Nephron (organoid): ENCODE measurements at regions not wholly inside any gene's neighbourhood (a gene's known extent, or its start where the extent isn't known, plus 50 kb on each side); places are given as distances from the start of the nearest gene placed in this dataset.

Source experiments
- H3K27ac Mint-ChIP-seq, 3 experiments: 2 replicates each; pipeline ENCODE4 v1.8.0; 2020; ENCODE audit warnings: mixed read lengths in 3 of 3, mild to moderate bottlenecking in 2 of 3, moderate library complexity in 1 of 3
- H3K27me3 Mint-ChIP-seq: 2 replicates; pipeline ENCODE4 v1.8.0; 2021; ENCODE audit warnings: low read depth, mild to moderate bottlenecking, moderate library complexity, mixed read lengths
- H3K36me3 Mint-ChIP-seq: 2 replicates; pipeline ENCODE4 v1.8.0; 2020; ENCODE audit warnings: low read depth, mixed read lengths
- H3K4me1 Mint-ChIP-seq: 2 replicates; pipeline ENCODE4 v1.8.0; 2020; ENCODE audit warnings: mixed read lengths
- H3K4me3 Mint-ChIP-seq, 3 experiments: 2 replicates each; pipeline ENCODE4 v1.8.0; 2020; ENCODE audit warnings: mild to moderate bottlenecking in 3 of 3, mixed read lengths in 3 of 3, moderate library complexity in 2 of 3
- H3K9me3 Mint-ChIP-seq: 2 replicates; pipeline ENCODE4 v1.8.0; 2020; ENCODE audit warnings: mixed read lengths
- CTCF ChIP-seq, 3 experiments: fragments of 200-600 bp; sonication (generic); IDR thresholded peaks; one replicate each; pipeline ENCODE4 v1.5.0; 2021; ENCODE audit warnings: antibody characterized with exemption in 3 of 3; ENCODE audit not compliant: unreplicated experiment in 3 of 3

- peaks cover 33% of the 10 kb centered on the region for H3K4me1 Mint-ChIP-seq
- TF ChIP-seq CTCF (IDR thresholded peaks at IDR 0.05; ENCODE audit: unreplicated experiment in 3 of 3): no peak
- no peak overlapping the region for H3K27ac Mint-ChIP-seq
- H3K27me3 Mint-ChIP-seq: peaks cover 10% of the 10 kb centered on the region
- no peak overlapping the region for H3K4me3 Mint-ChIP-seq
- no peaks in the 10 kb centered on the region for H3K9me3 Mint-ChIP-seq
- no peaks in the 10 kb centered on the region for H3K36me3 Mint-ChIP-seq
Measured at GRCh38 chr1:239815074-239815473, 276.6 kb upstream of the FMN2 start.

- TF ChIP-seq CTCF (IDR thresholded peaks at IDR 0.05; ENCODE audit: unreplicated experiment in 3 of 3): no peak
- H3K36me3 Mint-ChIP-seq: no peaks in the 10 kb centered on the region
- peaks cover 4% of the 10 kb centered on the region for H3K27me3 Mint-ChIP-seq
- no peaks in the 10 kb centered on the region for H3K9me3 Mint-ChIP-seq
- H3K4me3 Mint-ChIP-seq: no peak overlapping the region
- H3K4me1 Mint-ChIP-seq: peaks cover 24% of the 10 kb centered on the region
- H3K27ac Mint-ChIP-seq: peak overlapping the region in 2 of 3 experiments; percentile 15 to 18
Measured at GRCh38 chr1:239816081-239816782, 275.5 kb upstream of the FMN2 start.

- TF ChIP-seq CTCF (IDR thresholded peaks at IDR 0.05; ENCODE audit: unreplicated experiment in 3 of 3): no peak
- no peaks in the 10 kb centered on the region for H3K9me3 Mint-ChIP-seq
- no peak overlapping the region for H3K27ac Mint-ChIP-seq
- no peaks in the 10 kb centered on the region for H3K36me3 Mint-ChIP-seq
- no peak overlapping the region for H3K4me3 Mint-ChIP-seq
- H3K4me1 Mint-ChIP-seq: peaks cover 18% of the 10 kb centered on the region
- no peaks in the 10 kb centered on the region for H3K27me3 Mint-ChIP-seq
Measured at GRCh38 chr1:239817276-239817675, 274.4 kb upstream of the FMN2 start.

GRCh38 chr1:239817801-239818200, 273.9 kb upstream of the FMN2 start:
- H3K27ac Mint-ChIP-seq: no peak overlapping the region
- no peaks in the 10 kb centered on the region for H3K9me3 Mint-ChIP-seq

GRCh38 chr1:239819096-239819495, 272.6 kb upstream of the FMN2 start:
- no peaks in the 10 kb centered on the region for H3K27me3 Mint-ChIP-seq
- no peak overlapping the region for H3K4me3 Mint-ChIP-seq

More at GRCh38 chr1:239817801-239818200, 273.9 kb upstream of the FMN2 start:
- Mint-ChIP-seq H3K36me3 (no peaks in the 10 kb centered on the region), H3K4me1 (peaks cover 18% of the 10 kb centered on the region), H3K27me3 (no peaks in the 10 kb centered on the region), H3K4me3 (no peak overlapping the region)
- no peak for TF ChIP-seq CTCF (IDR thresholded peaks at IDR 0.05; ENCODE audit: unreplicated experiment in 3 of 3)

More at GRCh38 chr1:239819096-239819495, 272.6 kb upstream of the FMN2 start:
- H3K9me3 Mint-ChIP-seq: no peaks in the 10 kb centered on the region
- no peak for TF ChIP-seq CTCF (IDR thresholded peaks at IDR 0.05; ENCODE audit: unreplicated experiment in 3 of 3)
- H3K36me3 Mint-ChIP-seq: no peaks in the 10 kb centered on the region
- peaks cover 16% of the 10 kb centered on the region for H3K4me1 Mint-ChIP-seq
- no peak overlapping the region for H3K27ac Mint-ChIP-seq
